BLaER1 treated with 17β-estradiol and CSF1 and Interleukin-3, amounts not matched to agents 10 nM and 100 nM (cell line): ENCODE measurements at regions not wholly inside any gene's neighbourhood (a gene's known extent, or its start where the extent isn't known, plus 50 kb on each side); places are given as distances from the start of the nearest gene placed in this dataset.
A peak's percentile ranks its signal among the peaks of the same experiment; 100 is the strongest.
"Not testable (repeated sequence)": the region's sequence is repeated elsewhere in the genome, so short reads cannot be mapped to it uniquely, and the experiment has no call there.

Source experiments
- H3K27ac ChIP-seq, 11 experiments: shearing (Covaris generic); formaldehyde crosslinking; 2 replicates each; pipeline ENCODE4 v1.8.1; 2022
- H3K27me3 ChIP-seq, 11 experiments: shearing (Covaris generic); formaldehyde crosslinking; 2 replicates each; pipeline ENCODE4 v1.8.1; 2022
- H3K36me3 ChIP-seq, 11 experiments: shearing (Covaris generic); formaldehyde crosslinking; 2 replicates each; pipeline ENCODE4 v1.8.1; 2022
- H3K4me1 ChIP-seq, 10 experiments: shearing (Covaris generic); formaldehyde crosslinking; 2 replicates each; pipeline ENCODE4 v1.8.1; 2022
- H3K4me2 ChIP-seq, 11 experiments: shearing (Covaris generic); formaldehyde crosslinking; 2 replicates each; pipeline ENCODE4 v1.8.1; 2022
- H3K4me3 ChIP-seq, 10 experiments: shearing (Covaris generic); formaldehyde crosslinking; 2 replicates each; pipeline ENCODE4 v1.8.1; 2022
- H3K9ac ChIP-seq, 11 experiments: shearing (Covaris generic); formaldehyde crosslinking; 2 replicates each; pipeline ENCODE4 v1.8.1; 2022
- H3K9me3 ChIP-seq, 11 experiments: shearing (Covaris generic); formaldehyde crosslinking; replicated peaks in 1 of 11; 2 replicates each; pipeline ENCODE4 v1.8.1; 2022
- H4K20me1 ChIP-seq, 11 experiments: shearing (Covaris generic); formaldehyde crosslinking; 2 replicates each; pipeline ENCODE4 v1.8.1; 2022
- Cebpa-rat ChIP-seq, 11 experiments: shearing (Covaris generic); IDR thresholded peaks; 2 replicates each; pipeline ENCODE4 v1.8.1; 2022

DNA sequence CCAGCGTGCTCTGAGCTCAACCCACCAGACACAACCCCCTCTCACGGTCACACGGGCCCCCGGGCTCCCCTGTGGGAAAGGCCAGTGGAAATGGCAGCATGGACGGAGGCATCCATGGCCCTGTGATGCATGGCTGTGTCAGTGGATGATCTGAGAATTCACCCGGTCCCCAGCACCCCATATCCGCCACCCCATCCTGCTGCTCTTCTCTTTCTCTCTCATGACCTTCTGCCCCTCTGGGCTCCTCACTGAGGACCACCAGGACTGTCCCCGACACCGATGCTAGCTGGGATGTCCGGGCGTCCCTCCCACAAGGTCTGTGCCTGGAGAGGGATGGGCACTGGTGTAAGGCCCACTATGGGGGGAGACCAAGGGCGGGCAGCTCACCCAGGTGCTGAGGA, 282.2 kb downstream of the ADGRD1 start:
- Histone ChIP-seq H3K4me1 (peaks cover 20 to 66% (median 45%) of the 10 kb centered on the region in 10 experiments), H3K4me3 (no peak overlapping the region), H3K9ac (no peak overlapping the region), H3K36me3 (no peaks in the 10 kb centered on the region; a peak in 1 of 22 replicates), H4K20me1 (no peaks in the 10 kb centered on the region), H3K4me2 (peak overlapping the region in 4 of 11 experiments; percentile 7 to 39 (median 10); a peak in 4 of 22 replicates), H3K27me3 (no peaks in the 10 kb centered on the region), H3K9me3 (peaks cover 13 to 21% (median 19%) of the 10 kb centered on the region in 11 experiments), H3K27ac (no peak overlapping the region)
- TF ChIP-seq Cebpa-rat (IDR thresholded peaks at IDR 0.05), result no peak

DNA sequence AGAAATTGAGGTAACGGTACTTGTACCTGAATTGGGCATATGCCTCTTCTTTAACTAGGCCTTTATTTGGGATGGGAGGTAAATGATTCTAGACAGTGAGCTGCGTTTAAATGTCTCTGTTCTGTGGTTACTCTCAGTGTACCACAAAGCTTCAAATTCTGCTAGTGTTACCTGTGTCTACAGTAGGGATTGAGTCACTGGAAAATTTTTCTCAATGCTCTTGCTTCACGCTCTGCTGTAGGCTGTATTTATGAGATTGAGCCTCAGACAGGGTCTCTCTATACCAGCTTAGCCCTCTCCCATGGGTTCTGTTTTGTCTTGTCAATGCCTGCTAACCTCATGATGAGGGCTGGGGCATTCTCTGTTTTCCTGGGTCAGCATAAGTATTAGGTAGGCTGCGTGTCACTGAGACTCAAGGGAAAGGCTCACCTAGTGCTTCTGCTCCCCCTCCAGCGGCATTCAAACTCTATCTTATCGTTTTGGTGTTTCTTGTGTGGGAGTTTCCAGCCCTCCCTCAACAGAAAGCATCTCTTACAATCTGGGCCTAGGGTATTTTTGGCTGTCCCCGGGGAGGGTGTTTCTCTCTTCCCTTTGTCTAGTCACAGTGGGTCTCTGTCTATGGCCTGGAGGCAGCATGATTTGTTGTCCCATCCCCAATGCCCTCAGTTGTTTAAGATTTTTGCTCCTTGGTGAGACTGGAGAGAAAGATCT, 285.8 kb downstream of the ADGRD1 start:
- Histone ChIP-seq H3K36me3 (peaks cover 0 to 4% (median 0%) of the 10 kb centered on the region in 11 experiments; a peak in 1 of 22 replicates), H3K4me1 (peaks cover 0 to 40% (median 23%) of the 10 kb centered on the region in 10 experiments; a peak in 17 of 20 replicates), H3K9ac (peak overlapping the region in 5 of 11 experiments; percentile 11 to 65 (median 52); a peak in 9 of 22 replicates), H3K9me3 (peaks cover 21 to 27% (median 25%) of the 10 kb centered on the region in 11 experiments), H3K27me3 (no peaks in the 10 kb centered on the region), H3K4me2 (peak overlapping the region in 10 of 11 experiments; percentile 17 to 84 (median 71); a peak in 18 of 22 replicates), H3K4me3 (peak overlapping the region in 1 of 10 experiments; percentile 7; a peak in 1 of 20 replicates), H4K20me1 (no peaks in the 10 kb centered on the region), H3K27ac (peak overlapping the region in 6 of 11 experiments; percentile 40 to 66 (median 62); a peak in 12 of 22 replicates)
- TF ChIP-seq Cebpa-rat (IDR thresholded peaks at IDR 0.05), result no peak

DNA sequence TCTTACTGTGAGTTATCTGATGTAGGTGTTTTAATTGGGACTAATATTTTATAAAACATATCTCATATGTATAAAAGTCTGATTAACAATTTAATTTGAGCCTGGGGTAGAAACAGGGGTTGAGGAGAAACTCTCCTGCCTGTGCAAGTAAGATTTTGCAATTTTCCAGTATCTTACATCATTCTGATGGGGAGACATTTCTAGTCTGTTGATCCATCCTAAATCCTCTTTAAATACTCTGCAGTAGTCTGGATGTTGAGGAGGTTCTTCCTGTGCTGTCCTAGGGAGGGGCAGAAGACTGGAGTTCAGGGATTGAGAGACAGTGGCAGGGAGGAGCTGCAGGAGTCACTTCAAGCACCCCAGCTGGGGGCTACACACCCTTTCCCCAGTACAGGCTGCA, 287.8 kb downstream of the ADGRD1 start:
- H3K4me2 ChIP-seq, result no peak overlapping the region
- H4K20me1 ChIP-seq, result no peaks in the 10 kb centered on the region
- no peak overlapping the region for H3K27ac ChIP-seq
- peaks cover 21 to 27% (median 25%) of the 10 kb centered on the region in 11 experiments for H3K9me3 ChIP-seq
- H3K4me1 ChIP-seq, result peaks cover 0 to 32% (median 20%) of the 10 kb centered on the region in 10 experiments; a peak in 17 of 20 replicates
- no peaks in the 10 kb centered on the region for H3K27me3 ChIP-seq
- no peak overlapping the region for H3K9ac ChIP-seq
- H3K4me3 ChIP-seq, result no peak overlapping the region
- no peak for TF ChIP-seq Cebpa-rat (IDR thresholded peaks at IDR 0.05)
- peaks cover 0 to 4% (median 0%) of the 10 kb centered on the region in 11 experiments; a peak in 1 of 22 replicates for H3K36me3 ChIP-seq

DNA sequence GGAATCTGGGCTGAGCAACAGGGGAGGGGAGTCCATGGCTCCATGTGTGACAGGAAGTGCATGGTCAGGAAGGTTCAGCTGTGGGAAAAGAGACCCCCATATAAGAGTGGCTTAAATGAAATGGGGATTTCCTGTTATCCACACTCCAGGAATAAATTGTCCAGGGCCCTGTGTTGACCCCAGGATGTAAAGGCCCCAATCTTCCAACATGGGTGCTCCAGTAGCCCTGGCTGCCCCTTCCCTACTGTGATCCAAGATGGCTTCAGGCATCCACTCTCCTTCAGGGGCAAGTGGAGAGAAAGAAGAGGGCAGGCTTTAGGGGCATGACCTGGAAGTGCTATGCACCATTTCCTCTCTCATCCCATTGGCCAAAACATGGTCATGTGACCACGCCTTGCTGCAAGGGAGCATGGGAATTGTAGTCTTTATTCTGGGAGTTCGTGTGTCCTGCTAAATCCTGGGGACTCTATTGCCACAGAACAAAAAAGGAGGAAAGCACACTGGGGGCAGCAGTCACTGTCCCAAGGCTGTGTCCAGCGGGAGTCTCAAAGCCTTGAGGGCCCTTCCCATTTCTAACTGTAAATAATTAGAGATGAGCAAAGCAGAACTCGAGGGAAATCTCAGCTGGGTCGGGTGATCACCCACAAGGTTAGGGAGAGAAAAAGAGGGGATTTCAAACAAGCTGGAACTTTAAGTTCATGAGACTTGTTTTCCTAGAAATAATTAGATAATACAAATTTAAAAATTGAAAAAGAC, 289.2 kb downstream of the ADGRD1 start:
- peaks cover 0 to 4% (median 0%) of the 10 kb centered on the region in 11 experiments; a peak in 1 of 22 replicates for H3K36me3 ChIP-seq
- H3K4me3 ChIP-seq, result peak overlapping the region in 1 of 10 experiments; percentile 10; a peak in 1 of 20 replicates
- peaks cover 21 to 27% (median 25%) of the 10 kb centered on the region in 11 experiments for H3K9me3 ChIP-seq
- peak overlapping the region in 8 of 11 experiments; percentile 11 to 62 (median 37); a peak in 9 of 22 replicates for H3K27ac ChIP-seq
- H3K9ac ChIP-seq, result no peak overlapping the region
- no peaks in the 10 kb centered on the region for H3K27me3 ChIP-seq
- 0 out of 22 replicates have a peak overlapping the region, but pooled peaks of 1 of the 11 experiments have one; percentile 13 for H3K4me2 ChIP-seq
- TF ChIP-seq Cebpa-rat (IDR thresholded peaks at IDR 0.05), result no peak
- peaks cover 0 to 26% (median 20%) of the 10 kb centered on the region in 10 experiments; a peak in 17 of 20 replicates for H3K4me1 ChIP-seq
- H4K20me1 ChIP-seq, result no peaks in the 10 kb centered on the region

DNA sequence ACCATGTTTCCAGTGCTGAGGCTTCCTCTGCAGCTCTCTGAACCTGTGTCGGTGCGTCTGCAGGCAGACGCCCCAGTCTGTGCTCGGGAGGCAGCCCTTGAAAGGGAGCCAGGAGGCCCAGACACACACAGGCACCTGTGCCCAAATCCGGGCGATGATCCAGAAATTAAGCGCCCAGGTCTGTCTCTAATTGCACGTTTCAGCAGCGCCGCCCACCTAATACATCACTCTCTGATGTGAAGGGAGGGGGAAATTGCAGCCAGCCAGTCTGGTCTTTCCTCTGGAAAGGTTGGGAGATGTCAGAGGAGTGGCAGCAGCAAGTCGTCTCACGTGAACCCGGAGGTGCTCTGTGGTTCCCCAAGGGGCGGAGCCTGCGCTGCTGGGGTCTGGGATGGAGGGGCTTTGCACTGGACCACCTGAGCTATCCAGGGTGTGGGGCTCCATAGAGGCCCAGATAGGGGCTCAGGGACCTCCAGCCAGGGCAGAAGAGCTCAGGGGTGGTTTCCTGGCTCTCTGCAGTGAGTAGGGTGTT, 290.5 kb downstream of the ADGRD1 start:
- H3K36me3 ChIP-seq, H4K20me1 ChIP-seq, H3K27me3 ChIP-seq, H3K4me3 ChIP-seq, H3K4me2 ChIP-seq, H3K9ac ChIP-seq, H3K27ac ChIP-seq: not testable (repeated sequence)
- Histone ChIP-seq H3K4me1 (peaks cover 0 to 14% (median 13%) of the 10 kb centered on the region in 10 experiments; a peak in 17 of 20 replicates), H3K9me3 (peaks cover 21 to 27% (median 25%) of the 10 kb centered on the region in 11 experiments)

DNA sequence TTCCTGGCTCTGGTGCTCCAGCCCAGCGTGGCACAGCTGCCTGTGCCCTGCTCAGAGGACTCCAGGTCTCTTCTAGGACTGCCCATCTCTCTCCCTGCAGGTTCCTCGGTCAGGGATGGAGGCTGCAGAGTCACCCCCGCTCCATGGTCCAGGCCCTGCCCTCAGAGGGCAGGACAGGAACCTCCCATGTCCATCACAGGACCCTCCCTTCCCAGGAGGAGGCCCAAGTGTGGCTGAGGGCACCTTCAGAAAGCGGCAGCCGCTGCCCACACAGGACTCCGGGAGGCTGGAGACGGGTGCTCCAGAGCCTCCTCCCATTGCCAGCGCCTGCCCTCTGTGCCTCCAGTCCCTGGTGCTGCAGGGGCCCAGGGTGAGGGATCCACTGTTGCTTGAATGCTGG, 291.5 kb downstream of the ADGRD1 start:
- peaks cover 3 to 14% (median 7%) of the 10 kb centered on the region in 10 experiments; a peak in 19 of 20 replicates for H3K4me1 ChIP-seq
- not testable (repeated sequence) for H3K4me3 ChIP-seq, H4K20me1 ChIP-seq, H3K27me3 ChIP-seq, H3K36me3 ChIP-seq, H3K9ac ChIP-seq, H3K27ac ChIP-seq, H3K4me2 ChIP-seq
- peaks cover 21 to 27% (median 25%) of the 10 kb centered on the region in 11 experiments for H3K9me3 ChIP-seq

DNA sequence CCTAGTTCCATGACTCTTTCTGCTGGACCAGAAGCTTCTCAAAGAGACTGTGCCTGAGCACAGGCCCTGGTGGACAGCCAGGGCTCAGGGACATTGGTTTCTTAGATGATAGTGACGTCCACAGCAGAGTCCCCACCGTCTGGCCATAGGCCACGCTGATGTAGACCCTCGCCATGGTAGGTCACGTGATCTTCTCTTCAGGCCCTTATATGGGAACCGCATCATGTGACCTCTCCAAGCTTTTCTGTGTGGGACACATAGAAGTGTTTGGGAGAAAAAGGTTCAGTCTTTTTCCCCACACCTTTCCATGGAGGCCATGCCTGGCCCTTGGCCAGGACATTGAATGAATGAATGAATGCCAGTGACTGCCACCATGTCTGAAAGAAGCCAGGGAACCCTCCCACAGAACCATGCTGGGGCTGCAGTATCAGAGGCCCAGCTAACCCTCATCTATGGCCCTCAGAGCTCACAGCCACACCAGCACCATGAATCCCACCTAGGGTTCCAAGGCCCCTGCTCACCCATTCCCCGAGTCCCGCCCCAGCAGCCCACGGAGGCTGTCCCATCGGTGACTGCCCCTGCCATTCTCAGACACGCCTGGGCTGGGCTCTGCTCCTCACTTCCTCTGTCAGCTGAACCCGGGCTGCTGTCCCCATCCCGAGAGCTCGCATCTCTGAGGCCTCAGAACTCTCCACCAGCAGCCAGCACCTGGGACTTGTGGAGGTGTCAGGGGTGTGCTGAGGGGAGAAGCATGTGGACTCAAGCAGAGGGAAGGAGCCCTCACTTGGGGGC, 292.1 kb downstream of the ADGRD1 start:
- Histone ChIP-seq H3K27ac (no peak overlapping the region), H3K9ac (no peak overlapping the region), H3K9me3 (peaks cover 21 to 27% (median 25%) of the 10 kb centered on the region in 11 experiments), H3K4me3 (no peak overlapping the region), H3K27me3 (no peaks in the 10 kb centered on the region), H4K20me1 (no peaks in the 10 kb centered on the region), H3K4me1 (peaks cover 0 to 15% (median 7%) of the 10 kb centered on the region in 10 experiments; a peak in 7 of 20 replicates), H3K4me2 (no peak overlapping the region), H3K36me3 (peaks cover 0 to 4% (median 0%) of the 10 kb centered on the region in 11 experiments; a peak in 1 of 22 replicates)
- TF ChIP-seq Cebpa-rat (IDR thresholded peaks at IDR 0.05), result no peak

DNA sequence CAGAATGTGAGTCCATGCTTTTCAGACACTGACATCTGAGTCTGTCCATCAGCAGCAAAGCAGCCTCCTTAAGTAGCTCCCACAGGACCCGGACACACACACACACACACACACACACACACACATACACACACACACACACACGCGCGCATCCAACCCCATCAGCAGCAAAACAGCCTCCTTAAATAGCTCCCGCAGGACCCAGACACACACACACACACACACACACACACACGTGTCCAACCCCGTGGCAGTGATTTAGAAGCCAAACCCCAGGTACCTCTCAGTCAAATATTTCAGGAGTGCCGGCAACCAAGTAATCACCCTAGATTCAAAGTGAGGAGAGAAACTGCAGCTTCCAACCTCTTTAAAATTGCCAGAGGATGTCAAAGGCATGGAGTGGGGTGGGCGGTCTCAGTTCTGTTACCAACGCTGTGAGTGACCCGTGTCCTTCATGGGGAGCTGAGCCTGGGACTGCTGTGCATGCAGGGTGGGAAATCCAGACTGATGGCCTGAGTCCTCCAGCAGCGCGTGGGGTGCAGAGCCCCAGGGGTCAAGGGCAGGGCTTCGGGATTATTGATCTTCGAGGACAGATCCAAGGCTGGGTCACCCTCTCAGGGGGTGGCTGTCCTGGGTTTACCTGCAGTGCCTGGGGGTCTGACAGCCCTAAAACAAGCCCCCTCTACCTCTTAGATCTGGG, 293.5 kb downstream of the ADGRD1 start:
- not testable (repeated sequence) for H4K20me1 ChIP-seq, H3K4me2 ChIP-seq, H3K4me3 ChIP-seq, H3K9ac ChIP-seq, H3K36me3 ChIP-seq, H3K27ac ChIP-seq, H3K27me3 ChIP-seq
- Histone ChIP-seq H3K9me3 (peaks cover 8 to 13% (median 11%) of the 10 kb centered on the region in 11 experiments), H3K4me1 (peaks cover 0 to 15% (median 7%) of the 10 kb centered on the region in 10 experiments; a peak in 7 of 20 replicates)

DNA sequence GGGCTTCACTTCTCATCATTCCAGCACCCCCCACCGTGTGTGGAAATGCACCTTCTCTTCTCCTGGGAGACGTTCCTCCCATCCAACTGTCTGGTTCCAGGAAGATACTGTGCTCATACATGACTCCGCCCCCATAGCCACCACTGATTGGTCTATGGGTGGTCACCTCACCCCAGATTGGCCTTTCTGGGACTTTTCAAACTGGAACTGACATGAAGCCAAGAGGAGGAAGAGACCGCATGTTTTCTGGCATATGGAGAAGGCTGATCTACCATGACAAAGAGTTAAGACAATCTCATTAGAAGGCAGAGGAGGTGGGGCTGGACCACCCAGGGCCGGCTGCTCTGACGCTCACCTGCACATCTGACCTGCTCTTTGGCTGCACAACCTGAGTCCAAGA, 294.2 kb downstream of the ADGRD1 start:
- H3K36me3 ChIP-seq, H3K9ac ChIP-seq, H3K27ac ChIP-seq, H3K27me3 ChIP-seq, H3K4me3 ChIP-seq, H3K4me2 ChIP-seq, H4K20me1 ChIP-seq, H3K9me3 ChIP-seq: not testable (repeated sequence)
- H3K4me1 ChIP-seq, result peaks cover 0 to 15% (median 7%) of the 10 kb centered on the region in 10 experiments; a peak in 7 of 20 replicates
